ENCODE measurements at regions not wholly inside any gene's neighbourhood (a gene's known extent, or its start where the extent isn't known, plus 50 kb on each side); places are given as distances from the start of the nearest gene placed in this dataset.

DNA sequence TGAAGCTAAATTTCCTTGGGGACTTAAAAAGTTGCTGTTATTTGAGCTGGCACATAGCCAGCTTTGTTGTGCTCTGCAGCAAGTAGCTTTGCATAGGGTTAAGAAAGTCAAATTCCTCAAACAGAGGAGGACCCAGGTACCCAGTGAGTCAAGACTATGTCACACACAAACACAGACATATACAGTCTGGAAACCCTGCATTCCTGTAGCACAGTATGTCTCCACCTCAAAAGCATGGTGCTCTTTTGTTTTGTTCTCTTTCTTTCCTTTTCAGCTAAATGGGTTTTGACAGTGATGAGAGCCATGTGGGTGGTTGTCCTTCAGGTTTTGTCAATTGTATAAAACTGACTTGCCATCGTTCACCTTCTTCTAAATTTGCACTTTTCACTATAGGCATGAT lies 179.6 kb upstream of the DIO2 start:
- Histone ChIP-seq H4K91ac (ENCODE audit: insufficient read length, low read depth, low read length) (no peak overlapping the region), H3K14ac (ENCODE audit: insufficient read depth, low read length) (no peak overlapping the region), H3T11ph (ENCODE audit: low read length) (no peak overlapping the region), H2BK5ac (ENCODE audit: insufficient read length, low read length) (no peak overlapping the region), H2BK12ac (ENCODE audit: insufficient read length, low read depth, low read length) (no peak overlapping the region), H3K23me2 (ENCODE audit: insufficient read length, low read depth, low read length, poor library complexity, severe bottlenecking) (no peaks in the 10 kb centered on the region), H3K23ac (ENCODE audit: insufficient read length, low read depth, low read length) (no peak overlapping the region), H4K20me1 (ENCODE audit: control insufficient read depth, insufficient read depth, insufficient read length) (no peaks in the 10 kb centered on the region), H3K9me3 (ENCODE audit: control insufficient read depth, low read depth, low read length) (no peaks in the 10 kb centered on the region), H4K5ac (ENCODE audit: insufficient read length, low read depth, low read length) (no peak overlapping the region), H2AK5ac (ENCODE audit: insufficient read length, low read length) (no peak overlapping the region), H2BK15ac (ENCODE audit: low read depth, low read length) (no peak overlapping the region), H4K8ac (replicated peaks; ENCODE audit: insufficient read length, low read depth, low read length) (no peak overlapping the region), H2BK120ac (ENCODE audit: low read depth, low read length, poor library complexity, severe bottlenecking) (no peak overlapping the region), H3K18ac (ENCODE audit: insufficient read length, low read depth, low read length) (no peak overlapping the region), H2BK20ac (ENCODE audit: low read depth, low read length, poor library complexity, severe bottlenecking) (no peak overlapping the region), H3K9ac (ENCODE audit: extremely low read depth, insufficient read length, low read length) (no peak overlapping the region), H3K4me1 (ENCODE audit: insufficient read depth, low read length) (peaks cover 3% of the 10 kb centered on the region; the same call in 1 of the 2 replicates), H3K79me2 (ENCODE audit: insufficient read depth, low read length) (no peaks in the 10 kb centered on the region), H3K79me1 (ENCODE audit: insufficient read depth, low read depth, low read length, poor library complexity, severe bottlenecking) (no peaks in the 10 kb centered on the region), H3K56ac (ENCODE audit: insufficient read length, low read depth, low read length) (no peak overlapping the region), H3K4ac (ENCODE audit: low read depth, low read length) (no peak overlapping the region), H3K27ac (ENCODE audit: insufficient read length, low read depth, low read length) (no peak overlapping the region), H3K27me3 (ENCODE audit: insufficient read depth, low read length) (no peaks in the 10 kb centered on the region), H2AFZ (ENCODE audit: low read length) (no peak overlapping the region), H3K4me2 (ENCODE audit: insufficient read depth, insufficient read length, low read length) (no peak overlapping the region)
- H3K27me3 Mint-ChIP-seq (ENCODE audit: low read depth): no peaks in the 10 kb centered on the region
- WGBS (ENCODE audit: extremely low coverage, insufficient read length, low lambda C conversion rate): no CpG with 5 or more reads among the region's 1 CpG
- H3K9me3 Mint-ChIP-seq: no peaks in the 10 kb centered on the region
- no peak overlapping the region; a peak in 1 of 7 replicates for H3K27ac Mint-ChIP-seq
- no peak overlapping the region for H3K4me3 Mint-ChIP-seq
- DNase-seq: no peak
- H3K4me1 Mint-ChIP-seq: peaks cover 10 to 12% of the 10 kb centered on the region in 2 experiments
- H3K36me3 Mint-ChIP-seq (ENCODE audit: insufficient read depth in 1 of 3, low read depth in 3 of 3): no peaks in the 10 kb centered on the region
- TF ChIP-seq, protein P1, sequence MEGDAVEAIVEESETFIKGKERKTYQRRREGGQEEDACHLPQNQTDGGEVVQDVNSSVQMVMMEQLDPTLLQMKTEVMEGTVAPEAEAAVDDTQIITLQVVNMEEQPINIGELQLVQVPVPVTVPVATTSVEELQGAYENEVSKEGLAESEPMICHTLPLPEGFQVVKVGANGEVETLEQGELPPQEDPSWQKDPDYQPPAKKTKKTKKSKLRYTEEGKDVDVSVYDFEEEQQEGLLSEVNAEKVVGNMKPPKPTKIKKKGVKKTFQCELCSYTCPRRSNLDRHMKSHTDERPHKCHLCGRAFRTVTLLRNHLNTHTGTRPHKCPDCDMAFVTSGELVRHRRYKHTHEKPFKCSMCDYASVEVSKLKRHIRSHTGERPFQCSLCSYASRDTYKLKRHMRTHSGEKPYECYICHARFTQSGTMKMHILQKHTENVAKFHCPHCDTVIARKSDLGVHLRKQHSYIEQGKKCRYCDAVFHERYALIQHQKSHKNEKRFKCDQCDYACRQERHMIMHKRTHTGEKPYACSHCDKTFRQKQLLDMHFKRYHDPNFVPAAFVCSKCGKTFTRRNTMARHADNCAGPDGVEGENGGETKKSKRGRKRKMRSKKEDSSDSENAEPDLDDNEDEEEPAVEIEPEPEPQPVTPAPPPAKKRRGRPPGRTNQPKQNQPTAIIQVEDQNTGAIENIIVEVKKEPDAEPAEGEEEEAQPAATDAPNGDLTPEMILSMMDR (conservative IDR thresholded peaks at IDR 0.05): no peak

Data from H9 (cell line).